ENCODE measurements at regions not wholly inside any gene's neighbourhood (a gene's known extent, or its start where the extent isn't known, plus 50 kb on each side); places are given as distances from the start of the nearest gene placed in this dataset.
"Not testable (repeated sequence)": the region's sequence is repeated elsewhere in the genome, so short reads cannot be mapped to it uniquely, and the experiment has no call there.

DNA sequence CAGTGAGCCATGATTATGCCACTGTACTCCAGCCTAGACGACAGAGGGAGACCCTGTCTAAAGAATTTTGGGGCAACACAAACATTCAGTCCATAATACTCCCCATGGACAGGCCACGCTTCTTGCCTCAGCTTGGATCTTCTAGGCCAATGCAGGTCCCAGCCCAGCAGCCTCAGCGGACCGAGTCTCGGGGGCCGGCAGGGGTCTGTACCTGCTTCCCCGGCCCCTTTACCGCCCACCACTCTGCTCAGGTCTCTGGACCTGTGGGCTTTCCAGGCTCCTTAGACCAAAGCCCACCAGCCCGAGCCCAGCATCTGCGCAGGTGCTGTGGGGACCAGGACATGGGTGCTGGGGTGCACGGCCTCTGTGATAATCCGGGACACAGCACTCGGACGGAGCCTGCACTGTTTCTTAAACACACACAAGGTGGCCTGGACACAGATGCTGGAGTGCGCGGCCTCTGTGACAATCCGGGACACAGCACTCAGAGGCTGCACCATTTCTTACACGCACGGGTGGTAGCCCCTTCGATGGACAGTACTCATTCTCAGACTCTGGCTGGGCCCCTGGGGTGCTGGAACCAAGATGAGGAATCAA is 62.1 kb upstream of the GPC1 start:
- DNase-seq (ENCODE audit: low read depth in 2 of 2), result no peak

- DNase-seq (ENCODE audit: low read depth in 2 of 2), result no peak
Observed at GRCh38 chr2:240374085-240374907, 61.2 kb upstream of the GPC1 start.

DNA sequence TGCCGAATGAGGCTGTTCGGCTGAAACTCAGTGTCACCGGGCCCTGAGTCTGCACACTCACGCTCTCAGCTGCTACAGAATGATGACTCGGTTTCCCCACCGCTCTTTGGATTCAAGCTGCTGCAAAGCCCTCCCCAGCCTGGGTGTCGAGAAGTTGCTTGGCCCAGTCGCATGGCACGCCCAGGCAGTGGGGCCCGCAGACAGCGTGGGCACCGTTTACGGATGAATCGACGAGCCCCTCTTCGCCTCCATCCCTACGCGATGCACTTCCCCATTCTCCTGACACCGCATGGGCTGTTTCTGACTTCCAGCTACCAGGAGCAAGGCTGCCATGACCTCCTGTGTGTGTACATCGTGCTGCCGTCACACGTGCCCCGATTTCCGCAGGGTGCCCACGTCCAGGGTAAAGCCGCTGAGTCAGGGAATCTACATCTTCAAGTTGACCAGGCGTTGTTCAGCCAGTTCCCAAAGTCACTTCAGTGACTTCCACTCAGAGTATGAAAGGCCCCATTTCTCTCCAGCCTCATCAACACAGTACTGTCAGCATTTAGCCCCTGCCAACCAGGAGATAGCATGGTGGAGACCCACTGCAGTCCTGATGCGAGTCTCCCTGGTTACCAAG is 60.3 kb upstream of the GPC1 start:
- DNase-seq (ENCODE audit: low read depth in 2 of 2), result no peak

DNA sequence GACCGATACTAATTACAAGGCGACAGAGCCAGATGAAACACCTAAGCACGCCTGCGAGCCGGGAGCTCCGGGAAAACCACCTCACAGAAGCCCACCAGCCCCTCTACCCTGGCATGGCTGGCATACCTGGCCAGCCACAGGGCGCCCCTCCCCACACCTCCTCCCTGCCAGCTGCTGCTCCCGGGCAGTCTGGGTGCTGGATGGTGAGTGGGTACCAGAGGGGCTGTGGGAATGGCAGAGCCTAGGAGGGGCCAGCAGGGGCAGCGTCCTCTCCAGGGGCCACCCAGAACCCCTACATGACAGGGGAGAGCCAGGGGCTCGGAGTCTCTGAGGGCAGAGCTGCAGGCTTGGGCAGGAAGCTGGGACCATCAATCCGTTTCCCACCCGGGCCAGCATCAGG is 58.7 kb upstream of the GPC1 start:
- no peak for DNase-seq (ENCODE audit: low read depth in 2 of 2)

DNA sequence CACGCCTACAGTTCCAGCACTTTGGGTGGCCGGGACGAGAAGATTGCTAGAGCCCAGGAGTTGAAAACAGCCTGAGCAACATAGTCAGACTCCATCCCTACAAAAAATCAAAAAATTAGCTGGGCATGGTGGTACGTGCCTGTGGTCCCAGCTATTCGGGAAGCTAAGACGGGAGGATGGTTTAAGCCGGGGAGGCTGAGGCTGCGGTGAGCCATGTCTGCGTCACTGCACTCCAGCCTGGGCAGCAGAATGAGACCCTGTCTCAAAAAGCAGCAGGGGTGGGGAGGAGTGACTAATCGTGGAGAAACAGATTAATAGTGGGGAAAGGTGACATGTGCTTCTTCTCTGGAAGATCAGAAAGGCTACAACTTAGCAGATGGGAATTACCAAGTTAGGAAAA is 58.1 kb upstream of the GPC1 start:
- DNase-seq (ENCODE audit: low read depth in 2 of 2), result no peak

- DNase-seq (ENCODE audit: low read depth in 2 of 2), result no peak
Observed at GRCh38 chr2:240379089-240379636, 56.3 kb upstream of the GPC1 start.

DNA sequence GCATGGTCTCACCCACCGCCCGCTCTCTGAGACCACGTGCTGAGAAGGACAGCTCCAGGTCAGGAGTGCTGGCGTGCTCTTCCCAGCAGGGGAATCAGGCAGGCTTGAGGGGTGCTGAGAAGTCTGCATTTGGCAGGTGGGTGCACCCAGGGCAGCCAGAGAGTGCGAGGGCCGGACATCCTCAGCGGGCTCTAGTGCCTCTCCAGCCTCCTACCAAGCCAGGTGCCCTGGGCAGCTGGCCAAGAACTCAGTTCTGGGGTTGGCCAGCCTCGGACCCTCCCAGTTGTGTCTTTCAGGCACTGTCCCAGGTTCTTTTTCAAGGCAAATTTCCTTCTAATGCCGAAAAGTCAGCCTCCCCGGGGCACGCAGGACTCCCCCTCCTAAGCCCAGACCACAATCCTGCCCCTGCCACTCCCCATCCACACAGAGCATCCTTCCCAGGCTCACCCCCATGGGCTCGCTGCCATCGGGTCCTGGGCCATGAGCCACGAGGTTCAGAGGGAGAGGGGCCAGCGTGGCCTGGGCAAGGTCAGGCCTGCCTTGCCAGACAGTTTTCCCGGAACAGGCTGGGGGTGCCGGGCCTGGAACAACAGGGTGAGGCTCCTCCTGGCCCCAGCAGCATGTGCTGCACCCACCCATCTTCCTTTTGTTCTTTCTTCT is 52.2 kb upstream of the GPC1 start:
- DNase-seq (ENCODE audit: low read depth in 2 of 2), result no peak

GRCh38 chr2:240383871-240384700 is 51.4 kb upstream of the GPC1 start:
- DNase-seq (ENCODE audit: low read depth in 2 of 2), result no peak

DNA sequence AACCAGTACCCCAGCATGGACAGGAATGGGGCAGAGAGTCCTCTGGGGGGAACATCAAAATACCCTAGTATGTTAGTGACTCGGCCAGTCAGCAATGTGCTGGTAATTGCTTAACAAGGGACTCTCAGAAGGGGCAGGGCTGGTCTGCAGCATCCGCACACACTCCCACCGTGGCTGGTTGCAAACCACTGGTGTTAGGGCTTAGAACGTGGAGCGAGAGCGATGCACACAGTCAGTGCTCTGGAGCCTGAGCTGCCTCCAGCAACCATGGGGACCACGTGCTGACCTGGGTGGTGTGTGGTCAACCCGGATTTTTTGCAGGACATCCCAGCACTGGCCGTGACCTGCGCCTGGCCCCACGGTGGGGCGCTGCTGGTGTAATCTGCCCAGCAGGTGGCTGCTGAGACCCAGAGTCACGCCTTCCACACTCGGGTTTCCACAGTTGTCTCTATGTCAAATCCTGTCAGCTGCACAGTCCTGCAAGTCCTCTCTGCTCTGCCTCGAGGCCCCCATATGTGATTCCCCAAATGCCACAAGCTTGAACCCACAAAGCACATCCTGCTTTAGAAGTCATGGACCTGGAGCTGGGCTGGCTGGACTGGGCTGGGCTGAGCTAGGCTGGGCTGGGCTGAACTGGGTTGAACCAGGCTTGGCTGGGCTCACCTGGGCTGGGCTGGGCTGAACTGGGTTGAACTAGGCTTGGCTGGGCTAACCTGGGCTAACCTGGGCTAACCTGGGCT is 50.6 kb upstream of the GPC1 start:
- DNase-seq (ENCODE audit: low read depth in 2 of 2), result no peak

- DNase-seq (ENCODE audit: low read depth in 2 of 2), result not testable (repeated sequence)
Observed at GRCh38 chr2:240385451-240386161, 49.9 kb upstream of the GPC1 start.

Data from activated CD8-positive, alpha-beta memory T cell treated with anti-CD3 and anti-CD28 coated beads for 4 hours (primary cell).